Loucy (cell line): ENCODE measurements at regions not wholly inside any gene's neighbourhood (a gene's known extent, or its start where the extent isn't known, plus 50 kb on each side); places are given as distances from the start of the nearest gene placed in this dataset.

Experiments
- EZH2phosphoT487 ChIP-seq: fragments of 200-600 bp; IDR thresholded peaks from 2 replicates; pipeline ENCODE4 v1.6.1; 2018; ENCODE audit warnings: antibody characterized with exemption, mild to moderate bottlenecking, moderate library complexity, borderline replicate concordance
- TF ChIP-seq, protein P1 (sequence below): fragments of 200-600 bp; sonication (generic); conservative IDR thresholded peaks from 2 replicates; pipeline ENCODE4 v1.5.1; 2014; ENCODE audit warnings: mild to moderate bottlenecking, antibody characterized with exemption, low read length

DNA sequence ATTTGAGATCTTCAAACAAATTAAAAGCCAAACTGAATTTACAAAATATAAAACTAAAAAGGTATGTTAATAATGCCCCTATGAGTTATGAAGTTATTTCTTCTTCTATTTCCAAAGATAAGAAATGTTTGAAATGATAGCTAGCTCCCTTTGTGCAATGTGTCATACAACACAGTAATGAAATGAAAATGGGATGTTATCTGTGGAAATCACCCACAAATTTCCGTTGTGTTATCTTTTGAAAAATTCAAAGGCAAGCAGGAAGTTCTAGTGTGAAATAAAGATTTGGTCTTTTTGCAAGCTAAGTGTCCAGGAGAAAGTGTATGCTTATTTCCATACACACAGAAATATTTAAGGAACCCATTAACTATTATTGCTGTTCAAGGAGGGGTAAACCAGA lies 375.3 kb upstream of the PRR16 start:
- no peak for TF ChIP-seq EZH2phosphoT487
- TF ChIP-seq, protein P1, sequence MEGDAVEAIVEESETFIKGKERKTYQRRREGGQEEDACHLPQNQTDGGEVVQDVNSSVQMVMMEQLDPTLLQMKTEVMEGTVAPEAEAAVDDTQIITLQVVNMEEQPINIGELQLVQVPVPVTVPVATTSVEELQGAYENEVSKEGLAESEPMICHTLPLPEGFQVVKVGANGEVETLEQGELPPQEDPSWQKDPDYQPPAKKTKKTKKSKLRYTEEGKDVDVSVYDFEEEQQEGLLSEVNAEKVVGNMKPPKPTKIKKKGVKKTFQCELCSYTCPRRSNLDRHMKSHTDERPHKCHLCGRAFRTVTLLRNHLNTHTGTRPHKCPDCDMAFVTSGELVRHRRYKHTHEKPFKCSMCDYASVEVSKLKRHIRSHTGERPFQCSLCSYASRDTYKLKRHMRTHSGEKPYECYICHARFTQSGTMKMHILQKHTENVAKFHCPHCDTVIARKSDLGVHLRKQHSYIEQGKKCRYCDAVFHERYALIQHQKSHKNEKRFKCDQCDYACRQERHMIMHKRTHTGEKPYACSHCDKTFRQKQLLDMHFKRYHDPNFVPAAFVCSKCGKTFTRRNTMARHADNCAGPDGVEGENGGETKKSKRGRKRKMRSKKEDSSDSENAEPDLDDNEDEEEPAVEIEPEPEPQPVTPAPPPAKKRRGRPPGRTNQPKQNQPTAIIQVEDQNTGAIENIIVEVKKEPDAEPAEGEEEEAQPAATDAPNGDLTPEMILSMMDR: no peak
